NB4 (cell line): ENCODE measurements at regions not wholly inside any gene's neighbourhood (a gene's known extent, or its start where the extent isn't known, plus 50 kb on each side); places are given as distances from the start of the nearest gene placed in this dataset.
"Not testable (repeated sequence)": the region's sequence is repeated elsewhere in the genome, so short reads cannot be mapped to it uniquely, and the experiment has no call there.

Experiments
- CTCF ChIP-seq: IDR thresholded peaks from one replicate; pipeline ENCODE4 v1.5.1; 2012; ENCODE audit warnings: low read depth, low read length
- MAX ChIP-seq: IDR thresholded peaks from 2 replicates; pipeline ENCODE4 v1.6.1; 2011; ENCODE audit warnings: low read depth, low read length
- MYC ChIP-seq: IDR thresholded peaks from 2 replicates; pipeline ENCODE4 v1.6.1; 2011; ENCODE audit warnings: low read depth, low read length
- POLR2A ChIP-seq: IDR thresholded peaks from 2 replicates; pipeline ENCODE4 v1.6.1; 2011; ENCODE audit warnings: mild to moderate bottlenecking; ENCODE audit not compliant: insufficient read length; ENCODE audit errors: extremely low read depth

GRCh38 chr20:29050008-29050606 is 2207.4 kb upstream of the DEFB115 start:
- peak; percentile 54 for TF ChIP-seq CTCF
- not testable (repeated sequence) for TF ChIP-seq POLR2A, MAX, MYC
